ENCODE measurements at regions not wholly inside any gene's neighbourhood (a gene's known extent, or its start where the extent isn't known, plus 50 kb on each side); places are given as distances from the start of the nearest gene placed in this dataset.

DNA sequence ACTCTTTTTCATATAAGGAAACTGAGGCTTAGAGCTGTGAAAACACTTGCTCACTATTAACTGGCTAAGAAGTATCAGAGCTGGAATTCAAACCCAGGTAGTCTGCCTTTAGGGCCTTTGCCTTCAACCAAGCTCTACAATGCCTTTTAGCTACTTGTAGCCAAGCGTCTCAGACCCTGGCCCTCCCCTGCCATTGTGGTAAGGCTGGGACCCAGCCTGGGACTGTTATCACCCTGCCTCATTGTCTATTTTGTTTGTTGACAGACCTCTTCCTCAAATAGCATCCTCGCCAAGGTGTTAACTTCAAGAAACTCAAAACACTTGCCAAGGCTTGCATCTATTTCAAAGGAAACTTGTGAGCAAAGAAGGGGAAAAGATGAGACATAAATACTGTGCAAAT lies 76.7 kb upstream of the CD28 start:
- TF ChIP-seq, protein P1, sequence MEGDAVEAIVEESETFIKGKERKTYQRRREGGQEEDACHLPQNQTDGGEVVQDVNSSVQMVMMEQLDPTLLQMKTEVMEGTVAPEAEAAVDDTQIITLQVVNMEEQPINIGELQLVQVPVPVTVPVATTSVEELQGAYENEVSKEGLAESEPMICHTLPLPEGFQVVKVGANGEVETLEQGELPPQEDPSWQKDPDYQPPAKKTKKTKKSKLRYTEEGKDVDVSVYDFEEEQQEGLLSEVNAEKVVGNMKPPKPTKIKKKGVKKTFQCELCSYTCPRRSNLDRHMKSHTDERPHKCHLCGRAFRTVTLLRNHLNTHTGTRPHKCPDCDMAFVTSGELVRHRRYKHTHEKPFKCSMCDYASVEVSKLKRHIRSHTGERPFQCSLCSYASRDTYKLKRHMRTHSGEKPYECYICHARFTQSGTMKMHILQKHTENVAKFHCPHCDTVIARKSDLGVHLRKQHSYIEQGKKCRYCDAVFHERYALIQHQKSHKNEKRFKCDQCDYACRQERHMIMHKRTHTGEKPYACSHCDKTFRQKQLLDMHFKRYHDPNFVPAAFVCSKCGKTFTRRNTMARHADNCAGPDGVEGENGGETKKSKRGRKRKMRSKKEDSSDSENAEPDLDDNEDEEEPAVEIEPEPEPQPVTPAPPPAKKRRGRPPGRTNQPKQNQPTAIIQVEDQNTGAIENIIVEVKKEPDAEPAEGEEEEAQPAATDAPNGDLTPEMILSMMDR (IDR thresholded peaks at IDR 0.05) = no peak
- no peak for TF ChIP-seq POLR2A (IDR thresholded peaks at IDR 0.05)
- TF ChIP-seq EP300 (IDR thresholded peaks at IDR 0.05) = no peak
- no peak for TF ChIP-seq POLR2AphosphoS5 (IDR thresholded peaks at IDR 0.05)
